RWPE2 (cell line): ENCODE measurements at regions not wholly inside any gene's neighbourhood (a gene's known extent, or its start where the extent isn't known, plus 50 kb on each side); places are given as distances from the start of the nearest gene placed in this dataset.

Experiments
- ATAC-seq: fragments of 200-7000 bp; cut with Tn5 transposase; 3 replicates; pipeline ENCODE4 v1.9.1; 2021; ENCODE audit warnings: low read depth
- DNase-seq: peaks from one replicate; pipeline ENCODE4 v3.0.0-alpha.2; 2020; ENCODE audit warnings: low spot score
- H3K27ac ChIP-seq: fragments of 450-650 bp; 2 replicates; pipeline ENCODE4 v1.5.1; 2017; ENCODE audit warnings: mild to moderate bottlenecking; ENCODE audit not compliant: poor library complexity, severe bottlenecking
- H3K27me3 ChIP-seq: fragments of 250-450 bp; sonication (Bioruptor Pico); 2 replicates; pipeline ENCODE4 v1.5.1; 2021; ENCODE audit warnings: mild to moderate bottlenecking, moderate library complexity; ENCODE audit not compliant: insufficient read depth, poor library complexity, severe bottlenecking
- H3K36me3 ChIP-seq: fragments of 250-450 bp; sonication (Bioruptor Pico); 2 replicates; pipeline ENCODE4 v1.5.1; 2020; ENCODE audit warnings: low read depth, mild to moderate bottlenecking, moderate library complexity
- H3K4me1 ChIP-seq: fragments of 250-450 bp; sonication (Bioruptor Pico); 2 replicates; pipeline ENCODE4 v1.5.1; 2021; ENCODE audit warnings: mild to moderate bottlenecking, moderate library complexity; ENCODE audit not compliant: insufficient read depth, poor library complexity, severe bottlenecking
- H3K4me3 ChIP-seq: fragments of 250-450 bp; sonication (Bioruptor Pico); 2 replicates; pipeline ENCODE4 v1.5.1; 2021; ENCODE audit warnings: mild to moderate bottlenecking, moderate library complexity; ENCODE audit not compliant: severe bottlenecking
- H3K9me3 ChIP-seq: fragments of 250-450 bp; sonication (Bioruptor Pico); 2 replicates; pipeline ENCODE4 v1.5.1; 2021; ENCODE audit warnings: mild to moderate bottlenecking, moderate library complexity; ENCODE audit not compliant: severe bottlenecking
- TF ChIP-seq, protein P1 (sequence below): fragments of 450-650 bp; IDR thresholded peaks from one replicate; pipeline ENCODE4 v1.5.1; 2017; ENCODE audit warnings: mild to moderate bottlenecking, moderate library complexity; ENCODE audit not compliant: poor library complexity, severe bottlenecking

GRCh38 chr14:101460521-101460920 is 100.8 kb upstream of the DIO3 start:
- H3K27me3 ChIP-seq = peaks cover 33% of the 10 kb centered on the region
- TF ChIP-seq, protein P1, sequence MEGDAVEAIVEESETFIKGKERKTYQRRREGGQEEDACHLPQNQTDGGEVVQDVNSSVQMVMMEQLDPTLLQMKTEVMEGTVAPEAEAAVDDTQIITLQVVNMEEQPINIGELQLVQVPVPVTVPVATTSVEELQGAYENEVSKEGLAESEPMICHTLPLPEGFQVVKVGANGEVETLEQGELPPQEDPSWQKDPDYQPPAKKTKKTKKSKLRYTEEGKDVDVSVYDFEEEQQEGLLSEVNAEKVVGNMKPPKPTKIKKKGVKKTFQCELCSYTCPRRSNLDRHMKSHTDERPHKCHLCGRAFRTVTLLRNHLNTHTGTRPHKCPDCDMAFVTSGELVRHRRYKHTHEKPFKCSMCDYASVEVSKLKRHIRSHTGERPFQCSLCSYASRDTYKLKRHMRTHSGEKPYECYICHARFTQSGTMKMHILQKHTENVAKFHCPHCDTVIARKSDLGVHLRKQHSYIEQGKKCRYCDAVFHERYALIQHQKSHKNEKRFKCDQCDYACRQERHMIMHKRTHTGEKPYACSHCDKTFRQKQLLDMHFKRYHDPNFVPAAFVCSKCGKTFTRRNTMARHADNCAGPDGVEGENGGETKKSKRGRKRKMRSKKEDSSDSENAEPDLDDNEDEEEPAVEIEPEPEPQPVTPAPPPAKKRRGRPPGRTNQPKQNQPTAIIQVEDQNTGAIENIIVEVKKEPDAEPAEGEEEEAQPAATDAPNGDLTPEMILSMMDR = no peak
- ATAC-seq = no peak
- no peaks in the 10 kb centered on the region for H3K9me3 ChIP-seq
- no peak overlapping the region for H3K27ac ChIP-seq
- H3K36me3 ChIP-seq = no peaks in the 10 kb centered on the region
- no peak overlapping the region for H3K4me3 ChIP-seq
- DNase-seq = peak; percentile 26
- no peaks in the 10 kb centered on the region for H3K4me1 ChIP-seq

DNA sequence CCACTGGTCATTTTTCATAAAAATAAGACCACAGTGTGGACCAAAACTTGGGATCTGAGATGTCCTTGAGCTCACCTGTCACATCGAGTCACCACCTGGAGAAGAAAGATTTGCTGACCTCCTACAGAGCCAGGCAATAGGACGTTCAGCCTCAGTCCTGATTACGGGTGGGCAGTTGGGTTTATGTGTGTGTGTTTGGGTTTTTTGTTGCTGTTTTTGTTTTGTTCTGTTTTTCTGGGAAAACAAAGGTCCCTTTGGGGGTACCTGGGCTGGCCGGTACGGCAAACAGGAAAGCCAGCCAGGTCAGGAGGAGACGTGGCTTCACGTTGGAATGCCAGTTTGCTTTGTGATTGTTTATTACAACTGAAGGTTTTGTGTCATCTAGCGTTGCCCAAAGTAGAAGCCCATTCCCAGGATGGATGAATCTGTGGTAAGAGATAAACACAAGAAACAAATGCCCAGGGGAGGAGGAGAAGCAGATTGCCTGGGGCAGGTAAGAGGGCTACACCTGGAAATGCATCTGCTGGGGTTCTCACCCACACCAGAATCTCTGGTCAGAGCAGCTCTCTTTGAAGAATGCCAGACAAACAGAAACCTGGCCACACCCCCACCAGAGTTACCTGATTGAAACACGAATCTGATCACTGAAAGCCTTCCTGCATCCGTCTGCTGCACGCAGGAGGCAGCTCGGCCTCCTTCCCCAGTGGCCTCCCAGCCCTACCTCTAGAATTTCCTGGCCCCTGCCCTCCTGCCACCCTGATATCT is 100.1 kb upstream of the DIO3 start:
- Histone ChIP-seq H3K9me3 (no peaks in the 10 kb centered on the region), H3K4me1 (no peaks in the 10 kb centered on the region), H3K27me3 (peaks cover 27% of the 10 kb centered on the region), H3K27ac (no peak overlapping the region), H3K4me3 (no peak overlapping the region), H3K36me3 (no peaks in the 10 kb centered on the region)
- ATAC-seq (no peak), DNase-seq (peak; percentile 37)
- TF ChIP-seq, protein P1 = no peak

DNA sequence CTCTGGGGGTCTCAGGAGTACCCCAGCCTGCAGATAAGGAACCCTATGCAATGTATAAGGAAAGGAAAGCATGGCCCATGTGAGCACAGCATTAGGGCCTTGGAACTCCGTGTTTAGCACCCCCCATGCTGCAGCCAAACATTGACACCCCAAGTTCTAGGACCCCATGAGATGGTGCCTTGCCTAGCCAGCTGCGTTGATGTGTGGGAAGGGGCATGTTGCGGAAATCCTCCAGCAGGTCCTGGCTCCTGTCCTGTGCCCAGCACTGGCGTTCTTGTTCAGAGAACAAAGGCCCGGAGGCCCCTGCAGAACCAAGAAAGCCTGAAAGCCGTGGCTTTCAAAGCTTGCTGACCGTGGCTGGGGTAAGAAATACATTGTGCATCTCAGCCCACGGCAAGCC is 99.4 kb upstream of the DIO3 start:
- peaks cover 20% of the 10 kb centered on the region for H3K27me3 ChIP-seq
- TF ChIP-seq, protein P1 = no peak
- ATAC-seq (no peak), DNase-seq (no peak)
- H3K36me3 ChIP-seq = no peaks in the 10 kb centered on the region
- H3K9me3 ChIP-seq = no peaks in the 10 kb centered on the region
- H3K27ac ChIP-seq = no peak overlapping the region
- no peaks in the 10 kb centered on the region for H3K4me1 ChIP-seq
- no peak overlapping the region for H3K4me3 ChIP-seq

DNA sequence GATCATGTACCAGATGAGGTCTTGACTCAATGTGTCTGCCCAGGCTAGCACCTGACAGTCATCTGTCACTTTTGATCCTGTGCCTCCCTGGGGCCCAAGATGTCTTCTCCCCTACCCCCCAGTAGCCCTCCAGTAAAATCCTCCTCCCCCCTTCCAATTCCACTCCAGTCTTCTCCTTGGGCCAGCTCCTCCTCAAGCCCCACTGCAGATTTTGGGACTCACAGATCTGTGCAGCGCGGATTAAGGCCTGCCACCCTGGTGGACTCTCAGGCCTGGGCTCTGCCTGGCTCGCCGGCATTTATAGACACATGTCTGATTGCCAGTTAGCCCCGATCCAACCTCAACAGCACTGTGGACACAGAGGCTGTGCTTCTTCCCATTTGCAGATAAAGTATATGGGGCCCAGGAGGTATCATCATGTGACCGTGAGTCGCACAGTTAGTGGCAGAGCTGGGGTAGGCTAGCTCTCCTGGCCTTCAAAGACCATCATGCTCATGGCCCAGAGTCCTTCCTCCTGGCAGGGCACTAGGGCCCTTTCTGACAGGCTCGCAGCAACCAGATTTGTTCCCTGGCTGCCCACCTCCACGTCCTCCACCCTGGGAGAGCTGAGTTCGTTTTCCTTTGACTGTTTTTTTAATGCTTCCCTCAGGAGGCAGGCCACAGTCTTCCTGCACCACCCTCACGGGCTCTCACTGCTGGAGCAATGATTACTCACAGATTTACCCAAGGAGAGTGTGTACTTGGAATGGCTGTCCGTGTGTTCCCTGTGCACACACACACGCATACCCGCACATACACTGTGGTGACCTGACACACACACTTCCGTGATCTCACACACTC is 98.3 kb upstream of the DIO3 start:
- no peaks in the 10 kb centered on the region for H3K4me1 ChIP-seq
- H3K9me3 ChIP-seq = no peaks in the 10 kb centered on the region
- TF ChIP-seq, protein P1 = no peak
- ATAC-seq (peak; percentile 10; the same call in 1 of the 3 replicates), DNase-seq (peak; percentile 47)
- H3K4me3 ChIP-seq = no peak overlapping the region
- no peak overlapping the region for H3K27ac ChIP-seq
- H3K36me3 ChIP-seq = no peaks in the 10 kb centered on the region
- peaks cover 14% of the 10 kb centered on the region for H3K27me3 ChIP-seq
